ENCODE measurements at regions not wholly inside any gene's neighbourhood (a gene's known extent, or its start where the extent isn't known, plus 50 kb on each side); places are given as distances from the start of the nearest gene placed in this dataset.

DNA sequence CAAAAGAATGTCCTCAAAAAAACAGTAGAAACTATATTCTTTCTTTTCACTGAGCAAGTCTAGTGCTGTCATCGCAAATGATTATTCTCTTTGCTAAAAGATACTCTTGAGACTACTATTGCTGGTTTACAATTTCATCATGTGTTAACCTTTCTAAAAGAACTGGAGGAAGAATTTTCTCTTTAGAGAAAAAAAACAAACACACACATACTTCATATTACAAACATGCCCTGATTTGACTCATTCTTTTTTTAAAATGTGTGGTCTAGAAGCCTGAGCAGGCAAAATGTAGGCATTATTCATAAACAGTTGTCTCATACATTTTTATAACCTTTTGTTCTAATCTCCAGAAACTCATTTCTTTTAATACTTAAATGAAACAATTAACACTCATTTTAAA, 60.6 kb upstream of the FAT4 start:
- TF ChIP-seq FOXP2 (optimal IDR thresholded peaks at IDR 0.05; ENCODE audit: control extremely low read depth, extremely low read length, insufficient read depth) = no peak
- TF ChIP-seq EZH2 (IDR thresholded peaks at IDR 0.05) = no peak
